ENCODE measurements at regions not wholly inside any gene's neighbourhood (a gene's known extent, or its start where the extent isn't known, plus 50 kb on each side); places are given as distances from the start of the nearest gene placed in this dataset.

- DNase-seq: no peak
Observed at GRCh38 chr1:82453511-82454185, 652.9 kb downstream of the ADGRL2 start.

GRCh38 chr1:82452096-82452495 lies 651.4 kb downstream of the ADGRL2 start:
- no peak for DNase-seq

GRCh38 chr1:82451191-82451590 lies 650.5 kb downstream of the ADGRL2 start:
- no peak for DNase-seq

GRCh38 chr1:82449506-82450057 lies 648.8 kb downstream of the ADGRL2 start:
- DNase-seq: no peak

- no peak for DNase-seq
Observed at GRCh38 chr1:82446955-82447354, 646.2 kb downstream of the ADGRL2 start.

- DNase-seq: no peak
Observed at GRCh38 chr1:82446236-82446635, 645.5 kb downstream of the ADGRL2 start.

- DNase-seq: no peak
Observed at GRCh38 chr1:82445827-82446226, 645.1 kb downstream of the ADGRL2 start.

- DNase-seq: no peak
Observed at GRCh38 chr1:82445132-82445531, 644.4 kb downstream of the ADGRL2 start.

GRCh38 chr1:82441402-82441801 lies 640.7 kb downstream of the ADGRL2 start:
- no peak for DNase-seq

GRCh38 chr1:82423174-82423815 lies 622.6 kb downstream of the ADGRL2 start:
- no peak for DNase-seq

GRCh38 chr1:82421782-82422181 lies 621.0 kb downstream of the ADGRL2 start:
- no peak for DNase-seq

- no peak for DNase-seq
Observed at GRCh38 chr1:82420584-82420983, 619.9 kb downstream of the ADGRL2 start.

GRCh38 chr1:82411605-82412004 lies 610.9 kb downstream of the ADGRL2 start:
- DNase-seq: no peak

GRCh38 chr1:82405333-82405732 lies 604.6 kb downstream of the ADGRL2 start:
- no peak for DNase-seq

- no peak for DNase-seq
Observed at GRCh38 chr1:82401116-82401515, 600.4 kb downstream of the ADGRL2 start.

- no peak for DNase-seq
Observed at GRCh38 chr1:82400521-82400920, 599.8 kb downstream of the ADGRL2 start.

GRCh38 chr1:82399093-82399492 lies 598.4 kb downstream of the ADGRL2 start:
- no peak for DNase-seq

- no peak for DNase-seq
Observed at GRCh38 chr1:82398357-82398756, 597.6 kb downstream of the ADGRL2 start.

GRCh38 chr1:82395440-82395839 lies 594.7 kb downstream of the ADGRL2 start:
- no peak for DNase-seq

GRCh38 chr1:82392946-82393345 lies 592.2 kb downstream of the ADGRL2 start:
- no peak for DNase-seq

- no peak for DNase-seq
Observed at GRCh38 chr1:82392513-82392912, 591.8 kb downstream of the ADGRL2 start.

GRCh38 chr1:82391712-82392111 lies 591.0 kb downstream of the ADGRL2 start:
- DNase-seq: no peak

GRCh38 chr1:82390627-82391026 lies 589.9 kb downstream of the ADGRL2 start:
- DNase-seq: no peak

GRCh38 chr1:82388679-82389078 lies 587.9 kb downstream of the ADGRL2 start:
- no peak for DNase-seq

GRCh38 chr1:82387012-82387366 lies 586.3 kb downstream of the ADGRL2 start:
- DNase-seq: no peak

Data from DMS 273 treated with DMSO at 0.1 percent for 48 hours (cell line).